ENCODE measurements at regions not wholly inside any gene's neighbourhood (a gene's known extent, or its start where the extent isn't known, plus 50 kb on each side); places are given as distances from the start of the nearest gene placed in this dataset.

- DNase-seq = no peak
These were observed 52.9 kb upstream of the DEFB112 start for GRCh38 chr6:50102676-50103075.

- no peak for DNase-seq
These were observed 60.9 kb upstream of the DEFB112 start for GRCh38 chr6:50110587-50110986.

GRCh38 chr6:50112981-50113857 lies 63.5 kb upstream of the DEFB112 start:
- no peak for DNase-seq

GRCh38 chr6:50116390-50116789 lies 66.7 kb upstream of the DEFB112 start:
- no peak for DNase-seq

GRCh38 chr6:50116797-50117542 lies 67.2 kb upstream of the DEFB112 start:
- no peak for DNase-seq

- no peak for DNase-seq
These were observed 70.6 kb upstream of the DEFB112 start for GRCh38 chr6:50120300-50120699.

- DNase-seq = no peak
These were observed 74.0 kb upstream of the DEFB112 start for GRCh38 chr6:50123688-50124087.

- DNase-seq = no peak
These were observed 74.8 kb upstream of the DEFB112 start for GRCh38 chr6:50124572-50124971.

- no peak for DNase-seq
These were observed 78.8 kb upstream of the DEFB112 start for GRCh38 chr6:50128420-50129005.

- no peak for DNase-seq
These were observed 86.2 kb upstream of the DEFB112 start for GRCh38 chr6:50135968-50136367.

- no peak for DNase-seq
These were observed 91.4 kb upstream of the DEFB112 start for GRCh38 chr6:50141100-50141499.

- no peak for DNase-seq
These were observed 93.4 kb upstream of the DEFB112 start for GRCh38 chr6:50143011-50143719.

GRCh38 chr6:50145125-50145524 lies 95.4 kb upstream of the DEFB112 start:
- DNase-seq = no peak

GRCh38 chr6:50147371-50147770 lies 97.6 kb upstream of the DEFB112 start:
- no peak for DNase-seq

- no peak for DNase-seq
These were observed 130.9 kb upstream of the DEFB112 start for GRCh38 chr6:50180646-50181045.

GRCh38 chr6:50185006-50185405 lies 135.3 kb upstream of the DEFB112 start:
- DNase-seq = no peak

- peak; percentile 71 for DNase-seq
These were observed 137.7 kb upstream of the DEFB112 start for GRCh38 chr6:50187351-50187921.

- no peak for DNase-seq
These were observed 148.5 kb upstream of the DEFB112 start for GRCh38 chr6:50198245-50198644.

GRCh38 chr6:50202766-50203165 lies 153.0 kb upstream of the DEFB112 start:
- DNase-seq = no peak

- no peak for DNase-seq
These were observed 161.9 kb upstream of the DEFB112 start for GRCh38 chr6:50211582-50211981.

- no peak for DNase-seq
These were observed 163.4 kb upstream of the DEFB112 start for GRCh38 chr6:50213146-50213545.

- no peak for DNase-seq
These were observed 165.2 kb upstream of the DEFB112 start for GRCh38 chr6:50214937-50215336.

GRCh38 chr6:50217841-50218240 lies 168.1 kb upstream of the DEFB112 start:
- DNase-seq = no peak

Measured in NCI-H1417 treated with DMSO at 0.1 percent for 48 hours (cell line).